HG03280 (cell line): ENCODE measurements at regions not wholly inside any gene's neighbourhood (a gene's known extent, or its start where the extent isn't known, plus 50 kb on each side); places are given as distances from the start of the nearest gene placed in this dataset.

ENCODE experiments used
- ATAC-seq: cut with Tn5 transposase; IDR thresholded peaks from one replicate; pipeline ENCODE4 v1.9.1; 2021; ENCODE audit warnings: mild to moderate bottlenecking, moderate library complexity; ENCODE audit not compliant: unreplicated experiment

- ATAC-seq, result no peak
Observed at GRCh38 chr9:118882684-118883083, 486.6 kb downstream of the BRINP1 start.

- no peak for ATAC-seq
Observed at GRCh38 chr9:118883411-118883810, 485.8 kb downstream of the BRINP1 start.

- ATAC-seq, result no peak
Observed at GRCh38 chr9:118891213-118891612, 478.0 kb downstream of the BRINP1 start.

GRCh38 chr9:118896324-118897000, 472.8 kb downstream of the BRINP1 start:
- no peak for ATAC-seq

- ATAC-seq, result no peak
Observed at GRCh38 chr9:118918180-118918579, 451.1 kb downstream of the BRINP1 start.

GRCh38 chr9:118928722-118929121, 440.5 kb downstream of the BRINP1 start:
- ATAC-seq, result no peak

GRCh38 chr9:118929287-118929686, 439.9 kb downstream of the BRINP1 start:
- ATAC-seq, result no peak

- no peak for ATAC-seq
Observed at GRCh38 chr9:118931941-118932340, 437.3 kb downstream of the BRINP1 start.

GRCh38 chr9:118938581-118938980, 430.7 kb downstream of the BRINP1 start:
- ATAC-seq, result no peak

- ATAC-seq, result no peak
Observed at GRCh38 chr9:118940473-118940872, 428.8 kb downstream of the BRINP1 start.

- no peak for ATAC-seq
Observed at GRCh38 chr9:118946669-118947068, 422.6 kb downstream of the BRINP1 start.

GRCh38 chr9:118954857-118955256, 414.4 kb downstream of the BRINP1 start:
- ATAC-seq, result no peak

- ATAC-seq, result no peak
Observed at GRCh38 chr9:118957585-118957984, 411.6 kb downstream of the BRINP1 start.

GRCh38 chr9:118959366-118959765, 409.9 kb downstream of the BRINP1 start:
- ATAC-seq, result no peak

GRCh38 chr9:118961857-118962256, 407.4 kb downstream of the BRINP1 start:
- ATAC-seq, result no peak

GRCh38 chr9:118962426-118962825, 406.8 kb downstream of the BRINP1 start:
- no peak for ATAC-seq

GRCh38 chr9:118963674-118964073, 405.6 kb downstream of the BRINP1 start:
- ATAC-seq, result no peak

GRCh38 chr9:118967901-118968300, 401.3 kb downstream of the BRINP1 start:
- no peak for ATAC-seq

- ATAC-seq, result no peak
Observed at GRCh38 chr9:118975736-118976135, 393.5 kb downstream of the BRINP1 start.

GRCh38 chr9:118976160-118976559, 393.1 kb downstream of the BRINP1 start:
- ATAC-seq, result no peak

GRCh38 chr9:118984607-118985006, 384.6 kb downstream of the BRINP1 start:
- no peak for ATAC-seq

GRCh38 chr9:118985851-118986250, 383.4 kb downstream of the BRINP1 start:
- ATAC-seq, result no peak

GRCh38 chr9:118987167-118987566, 382.1 kb downstream of the BRINP1 start:
- ATAC-seq, result no peak
